BJ (cell line): ENCODE measurements at regions not wholly inside any gene's neighbourhood (a gene's known extent, or its start where the extent isn't known, plus 50 kb on each side); places are given as distances from the start of the nearest gene placed in this dataset.

Experiments
- CTCF ChIA-PET: fragments of 350-600 bp; formaldehyde crosslinking; extraction: SDS; loops from one replicate; lab custom pipeline; 2021; ENCODE audit warnings: antibody characterized with exemption, inconsistent platforms; lab: Yijun Ruan, JAX
- POLR2A ChIA-PET: fragments of 300-600 bp; sonication (Branson Sonifier 250); formaldehyde crosslinking; extraction: SDS; loops from one replicate; lab custom pipeline; 2021; ENCODE audit warnings: antibody characterized with exemption; lab: Charles Lee
- DNase-seq: peaks from one replicate; pipeline ENCODE4 v3.0.0-alpha.2; 2011; ENCODE audit warnings: low read depth
- H3K27me3 ChIP-seq: 2 replicates; pipeline ENCODE4 v1.6.0; 2011; ENCODE audit warnings: low read length; ENCODE audit not compliant: control insufficient read depth, insufficient read depth
- H3K36me3 ChIP-seq: 2 replicates; pipeline ENCODE4 v1.5.1; 2011; ENCODE audit warnings: low read length; ENCODE audit not compliant: control insufficient read depth, insufficient read depth
- H3K4me3 ChIP-seq: 2 replicates; pipeline ENCODE4 v1.5.1; 2011; ENCODE audit warnings: low read depth, mild to moderate bottlenecking, control low read depth, low read length
- CTCF ChIP-seq: IDR thresholded peaks from 2 replicates; pipeline ENCODE4 v1.5.1; 2011; ENCODE audit warnings: low read depth, mild to moderate bottlenecking, control low read depth, inconsistent platforms, low read length, moderate library complexity; ENCODE audit not compliant: insufficient read depth

- ChIA-PET POLR2A (no interaction called here), CTCF (no interaction called here)
- Histone ChIP-seq H3K4me3 (no peak overlapping the region), H3K36me3 (no peaks in the 10 kb centered on the region), H3K27me3 (no peaks in the 10 kb centered on the region)
- DNase-seq: no peak
- no peak for TF ChIP-seq CTCF
Measured at GRCh38 chr9:108789742-108790141, 66.0 kb downstream of the ACTL7B start.

- Histone ChIP-seq H3K27me3 (no peaks in the 10 kb centered on the region), H3K36me3 (no peaks in the 10 kb centered on the region), H3K4me3 (no peak overlapping the region)
- no peak for TF ChIP-seq CTCF
- POLR2A ChIA-PET: no interaction called here
- CTCF ChIA-PET: interaction anchor here (2.4 kb wide), 1 partner anchor 12 kb away, joined by 6 read pairs; no protein-coding TSS in a partner anchor
- DNase-seq: no peak
Measured at GRCh38 chr9:108787690-108788048, 68.1 kb downstream of the ACTL7B start.

GRCh38 chr9:108786901-108787689, 68.7 kb downstream of the ACTL7B start:
- H3K36me3 ChIP-seq: no peaks in the 10 kb centered on the region
- H3K27me3 ChIP-seq: no peaks in the 10 kb centered on the region
- POLR2A ChIA-PET: interaction anchor here (0.7 kb wide), 1 partner anchor 343 kb away, joined by 3 read pairs; no protein-coding TSS in a partner anchor
- no peak for TF ChIP-seq CTCF
- DNase-seq: peak; percentile 25
- H3K4me3 ChIP-seq: no peak overlapping the region
- CTCF ChIA-PET: interaction anchor here (0.6 to 2.4 kb wide), 2 partner anchors 11 to 12 kb away, joined by 3 to 6 read pairs; no protein-coding TSS in a partner anchor

- H3K27me3 ChIP-seq: no peaks in the 10 kb centered on the region
- CTCF ChIA-PET: interaction anchor here (0.6 to 2.4 kb wide), 2 partner anchors 10 to 13 kb away, joined by 3 to 6 read pairs; no protein-coding TSS in a partner anchor
Measured at GRCh38 chr9:108786322-108786721, 69.5 kb downstream of the ACTL7B start.

More at GRCh38 chr9:108786322-108786721, 69.5 kb downstream of the ACTL7B start:
- POLR2A ChIA-PET: interaction anchor here (0.7 kb wide), 1 partner anchor 342 kb away, joined by 3 read pairs; no protein-coding TSS in a partner anchor
- Histone ChIP-seq H3K4me3 (no peak overlapping the region), H3K36me3 (no peaks in the 10 kb centered on the region)
- no peak for TF ChIP-seq CTCF
- no peak for DNase-seq
